Fibroblast of mammary gland (primary cell): ENCODE measurements at regions not wholly inside any gene's neighbourhood (a gene's known extent, or its start where the extent isn't known, plus 50 kb on each side); places are given as distances from the start of the nearest gene placed in this dataset.

Experiments
- DNase-seq: peaks from one replicate; pipeline ENCODE4 v3.0.0-alpha.2; 2010; ENCODE audit warnings: low read depth
- H3K4me3 ChIP-seq: 2 replicates; pipeline ENCODE4 v1.5.1; 2011; ENCODE audit warnings: low read depth, mild to moderate bottlenecking, low read length, moderate library complexity; ENCODE audit not compliant: control insufficient read depth
- CTCF ChIP-seq: conservative IDR thresholded peaks from 2 replicates; pipeline ENCODE4 v1.5.1; 2011; ENCODE audit warnings: low read depth, low read length, inconsistent platforms; ENCODE audit not compliant: control insufficient read depth, insufficient read depth

- TF ChIP-seq CTCF, result no peak
- H3K4me3 ChIP-seq, result no peak overlapping the region
- no peak for DNase-seq
These were observed 87.3 kb upstream of the PROK2 start for GRCh38 chr3:71872256-71872655.

GRCh38 chr3:71870966-71871512 is 86.1 kb upstream of the PROK2 start:
- H3K4me3 ChIP-seq, result no peak overlapping the region
- TF ChIP-seq CTCF, result no peak
- DNase-seq, result no peak

- DNase-seq, result no peak
- H3K4me3 ChIP-seq, result no peak overlapping the region
- TF ChIP-seq CTCF, result no peak
These were observed 83.9 kb upstream of the PROK2 start for GRCh38 chr3:71868876-71869275.

- no peak overlapping the region for H3K4me3 ChIP-seq
- TF ChIP-seq CTCF, result no peak
- DNase-seq, result no peak
These were observed 80.8 kb upstream of the PROK2 start for GRCh38 chr3:71865727-71866126.

GRCh38 chr3:71863563-71864190 is 78.7 kb upstream of the PROK2 start:
- TF ChIP-seq CTCF, result no peak
- no peak for DNase-seq
- no peak overlapping the region for H3K4me3 ChIP-seq

GRCh38 chr3:71862371-71863140 is 77.6 kb upstream of the PROK2 start:
- no peak for TF ChIP-seq CTCF
- no peak overlapping the region for H3K4me3 ChIP-seq
- DNase-seq, result peak; percentile 71
